IPS DF 4.7 (cell line): ENCODE measurements at regions not wholly inside any gene's neighbourhood (a gene's known extent, or its start where the extent isn't known, plus 50 kb on each side); places are given as distances from the start of the nearest gene placed in this dataset.
A peak's percentile ranks its signal among the peaks of the same experiment; 100 is the strongest.

Source experiments
- DNase-seq: peaks from one replicate; pipeline ENCODE4 v3.0.0-alpha.2; 2013; ENCODE audit warnings: low spot score; ENCODE audit errors: extremely low read depth

DNA sequence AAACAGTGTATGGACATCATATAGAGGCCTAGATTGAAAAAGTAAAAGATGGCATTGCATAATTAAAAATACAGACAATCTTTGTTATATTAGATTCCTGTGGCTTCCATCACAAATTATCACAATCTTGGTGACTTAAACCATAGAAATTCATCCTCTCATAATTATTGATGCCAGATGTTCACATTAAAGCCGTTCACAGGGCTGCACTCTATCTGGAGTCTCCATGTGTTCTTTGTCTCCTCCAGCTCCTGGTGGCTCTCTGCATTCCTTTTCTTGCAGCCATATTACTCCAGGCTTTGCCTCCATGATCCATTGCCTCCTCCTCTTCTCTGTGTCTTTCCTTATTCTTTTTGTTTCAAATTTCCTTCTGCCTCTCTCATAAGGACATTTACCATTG lies 875.7 kb upstream of the USP15 start:
- no peak for DNase-seq

DNA sequence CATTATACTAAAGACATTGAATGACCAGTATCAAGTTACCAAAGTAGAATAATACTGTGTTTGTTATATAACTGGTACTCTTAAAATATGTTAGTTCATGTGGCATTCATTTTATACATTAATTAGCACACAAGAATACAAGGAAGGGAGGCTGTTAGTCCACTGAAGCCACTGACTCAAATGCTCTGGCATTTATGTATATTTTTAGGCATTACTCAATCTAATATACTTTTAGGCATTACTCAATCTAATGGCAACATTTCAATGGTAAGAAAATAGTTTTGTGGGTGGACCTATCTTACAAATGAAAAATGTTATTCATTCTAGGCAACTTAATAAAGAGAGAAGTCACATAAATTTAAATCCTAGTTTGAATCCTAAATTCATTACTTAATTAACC lies 874.4 kb upstream of the USP15 start:
- no peak for DNase-seq

DNA sequence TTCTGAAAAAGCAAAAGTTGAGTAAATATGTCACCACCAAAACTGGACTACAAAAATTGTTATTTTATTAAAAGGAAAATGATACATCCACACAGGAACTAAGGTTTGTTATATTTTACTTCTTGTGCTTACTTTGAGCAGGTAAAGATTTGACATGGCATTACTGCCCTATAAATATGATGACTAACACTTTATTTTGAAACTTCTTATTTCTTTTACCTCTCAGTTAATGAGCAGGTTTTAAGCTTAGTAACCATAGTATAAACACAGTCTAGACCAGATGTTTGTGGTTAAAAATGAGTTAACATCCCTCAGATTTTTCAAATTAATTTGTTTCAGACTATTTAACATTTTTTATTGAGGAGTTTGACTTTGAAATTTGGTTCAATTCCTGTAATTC lies 862.5 kb upstream of the USP15 start:
- no peak for DNase-seq

DNA sequence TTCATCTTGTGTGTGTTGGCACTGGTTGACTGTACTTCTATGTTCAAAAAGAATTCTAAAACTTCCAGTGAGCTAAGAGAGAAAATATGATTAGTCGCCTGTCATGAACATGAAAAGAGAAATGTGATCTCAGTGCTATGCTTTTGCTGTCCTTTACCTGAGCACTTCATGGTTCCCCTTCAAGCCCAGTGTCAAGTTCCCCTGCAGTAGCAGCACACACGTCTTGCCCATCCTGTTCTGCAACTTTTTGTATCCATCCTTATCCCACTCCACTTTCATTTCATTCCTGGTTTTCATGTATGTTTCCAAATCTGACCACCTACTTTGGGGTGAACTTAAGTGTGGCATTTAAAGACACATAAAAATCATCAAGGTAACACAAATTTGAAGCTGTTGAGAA lies 848.0 kb upstream of the USP15 start:
- peak; percentile 5 for DNase-seq

DNA sequence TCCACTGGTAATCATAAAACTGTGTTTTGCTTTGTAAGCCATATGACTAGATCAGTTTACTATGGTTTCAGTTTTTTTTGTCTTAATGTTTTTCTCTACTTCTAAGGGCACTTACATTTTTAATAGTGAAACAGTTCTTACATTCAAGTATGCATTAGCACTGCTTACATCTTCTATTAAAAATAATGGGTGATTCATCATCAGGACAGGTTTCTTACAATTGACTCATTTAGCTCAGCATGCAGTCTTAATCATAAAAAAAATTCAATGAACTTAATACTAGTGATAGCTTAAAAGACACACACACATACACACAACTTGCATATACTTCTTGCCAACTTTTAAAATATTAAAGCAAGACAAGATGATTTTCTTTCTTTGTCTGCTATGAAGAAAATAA lies 845.7 kb upstream of the USP15 start:
- no peak for DNase-seq

DNA sequence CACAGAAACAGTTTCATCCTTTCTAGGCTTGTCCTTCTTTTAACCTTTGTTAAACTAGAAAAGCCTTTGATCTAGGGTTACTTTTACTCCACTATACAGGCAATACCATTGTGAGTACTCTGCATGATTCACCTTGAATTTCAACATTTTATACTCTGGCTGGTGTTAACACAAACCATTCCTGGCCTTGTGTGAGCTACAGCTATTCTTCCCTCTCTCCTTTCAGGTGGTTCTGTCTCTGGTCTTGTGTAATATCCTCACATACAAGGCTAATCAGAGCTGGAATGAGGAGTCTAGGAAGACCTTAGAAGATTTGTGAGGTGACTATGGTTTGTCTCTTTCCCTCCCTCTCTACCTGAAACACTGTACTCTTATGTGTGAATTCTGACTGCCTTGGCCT lies 837.4 kb upstream of the USP15 start:
- DNase-seq, result no peak

DNA sequence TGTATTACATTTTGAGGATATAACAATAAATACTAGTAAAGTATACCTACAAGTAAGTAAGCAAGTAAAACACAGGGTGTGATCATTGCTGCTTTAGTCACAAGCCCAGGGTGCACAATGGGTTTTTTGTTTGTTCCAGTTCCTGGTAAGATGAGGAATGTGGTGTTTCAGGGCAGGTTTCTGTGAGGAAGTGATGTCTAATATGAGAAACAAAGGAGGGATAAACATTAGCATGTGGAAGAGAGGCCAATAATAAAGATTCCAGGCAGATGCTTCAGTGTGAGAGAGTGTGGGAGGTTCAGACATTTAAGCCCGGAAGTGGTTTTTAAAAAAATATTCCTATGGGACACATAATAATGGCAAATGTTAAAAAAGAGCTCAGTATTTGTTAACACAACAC lies 808.1 kb upstream of the USP15 start:
- no peak for DNase-seq

DNA sequence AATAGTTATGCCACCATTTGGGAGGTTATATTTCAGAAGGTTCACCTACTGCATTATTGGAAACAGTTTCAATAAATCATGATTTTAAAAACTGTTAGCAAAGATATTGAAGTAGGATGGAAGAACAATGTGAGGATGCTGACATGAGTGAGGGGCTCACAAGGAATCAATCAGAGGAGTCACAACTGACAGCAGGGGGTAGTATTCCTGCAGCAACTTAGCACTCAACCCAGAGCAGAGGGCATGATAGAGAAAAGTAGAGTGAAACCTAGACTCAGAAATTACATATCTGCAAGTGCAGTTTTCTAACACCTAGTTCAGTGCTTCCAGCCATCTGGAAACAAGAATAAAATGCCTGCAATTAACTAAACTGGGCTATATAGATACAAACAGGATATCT lies 772.5 kb upstream of the USP15 start:
- DNase-seq, result no peak

DNA sequence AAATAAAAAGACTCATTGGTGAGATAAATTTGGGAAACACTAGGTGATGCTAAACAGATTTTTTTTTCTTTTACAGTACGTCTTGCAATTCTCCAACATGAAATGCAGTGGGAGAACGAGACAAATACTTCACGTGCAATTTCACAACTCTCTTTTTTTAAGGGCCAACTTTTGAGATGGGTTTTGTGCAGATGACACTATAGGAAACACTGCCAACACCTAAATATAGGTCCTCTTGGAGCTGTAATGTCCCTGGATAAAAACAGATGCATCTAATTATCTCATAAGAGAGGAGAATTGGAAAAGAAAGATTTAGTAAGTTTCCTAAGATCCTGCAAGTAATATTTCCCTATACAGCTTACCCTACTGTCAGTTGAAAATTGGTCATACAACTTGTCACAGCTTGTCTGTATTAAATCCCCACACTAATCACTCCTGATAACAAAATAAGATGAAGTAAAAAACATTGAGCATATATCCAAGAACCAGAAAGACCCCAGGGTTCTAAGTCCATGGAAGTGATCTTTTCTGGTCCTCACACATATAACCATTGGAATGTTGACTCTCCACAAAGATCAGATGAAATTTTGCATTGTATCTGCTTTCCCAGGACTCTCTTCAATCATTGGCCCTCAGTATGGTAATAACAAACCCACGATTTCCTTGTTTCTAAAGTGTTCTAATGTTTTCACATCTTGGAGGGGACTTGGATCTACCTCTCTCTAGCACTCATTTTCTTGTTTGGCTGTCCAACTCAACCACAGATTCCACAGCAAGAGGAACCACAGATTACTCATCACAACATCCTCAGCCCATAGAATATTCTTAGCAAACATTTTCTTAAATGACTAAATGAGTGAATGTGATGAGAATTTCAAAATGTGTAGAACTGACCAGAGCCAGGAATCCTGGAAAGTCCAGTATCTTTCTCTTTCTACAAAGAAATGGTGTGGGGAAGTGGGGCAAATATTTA lies 769.4 kb upstream of the USP15 start:
- DNase-seq, result no peak

DNA sequence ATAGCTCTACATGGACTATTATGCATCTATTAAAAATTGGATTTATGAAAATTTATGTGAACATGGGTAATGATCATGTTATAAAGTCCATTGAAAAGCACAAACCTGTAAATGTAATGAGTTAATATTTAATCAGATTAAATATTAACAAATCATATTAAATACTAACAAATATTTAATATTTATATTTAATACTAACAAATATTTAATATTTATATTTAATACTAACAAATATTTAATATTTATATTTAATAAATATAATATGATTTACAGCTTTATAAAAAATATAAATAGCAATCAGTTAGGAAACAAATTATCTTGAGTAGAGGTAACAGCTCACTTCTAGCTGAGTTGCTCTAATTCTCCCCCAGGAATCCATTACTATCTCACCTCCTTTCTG lies 758.0 kb upstream of the USP15 start:
- no peak for DNase-seq

DNA sequence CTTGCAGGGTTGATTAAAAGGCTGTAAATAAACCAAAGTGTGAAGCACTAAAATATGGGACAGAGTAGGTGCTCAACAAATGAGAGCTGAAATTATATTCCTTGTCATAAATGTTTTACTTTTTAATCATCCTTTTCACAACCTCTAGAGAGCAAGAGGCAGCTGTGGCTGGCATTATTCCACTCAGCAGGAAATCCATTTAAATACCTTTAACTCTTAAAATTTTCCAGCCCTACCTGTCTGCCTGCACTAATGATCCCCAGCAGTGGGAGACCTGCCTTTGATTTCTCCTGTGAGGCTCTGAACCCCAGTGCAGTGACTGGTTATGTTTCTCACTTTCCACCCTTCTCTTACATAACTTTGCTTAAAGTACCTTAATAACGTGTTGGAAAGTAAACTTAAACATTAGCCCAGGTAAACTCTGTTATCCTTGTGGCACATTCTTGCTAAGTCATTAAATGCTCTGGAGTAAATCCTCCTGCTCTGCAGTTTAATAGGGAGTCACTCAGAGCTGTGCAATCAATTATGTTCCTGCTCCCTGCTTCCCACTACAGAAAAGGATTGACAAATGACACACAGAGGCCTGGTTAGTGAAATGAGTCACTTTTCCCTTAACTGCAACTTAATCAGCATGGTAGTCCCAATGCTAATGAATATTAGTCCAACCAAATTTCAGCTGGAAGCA lies 755.7 kb upstream of the USP15 start:
- DNase-seq, result no peak

DNA sequence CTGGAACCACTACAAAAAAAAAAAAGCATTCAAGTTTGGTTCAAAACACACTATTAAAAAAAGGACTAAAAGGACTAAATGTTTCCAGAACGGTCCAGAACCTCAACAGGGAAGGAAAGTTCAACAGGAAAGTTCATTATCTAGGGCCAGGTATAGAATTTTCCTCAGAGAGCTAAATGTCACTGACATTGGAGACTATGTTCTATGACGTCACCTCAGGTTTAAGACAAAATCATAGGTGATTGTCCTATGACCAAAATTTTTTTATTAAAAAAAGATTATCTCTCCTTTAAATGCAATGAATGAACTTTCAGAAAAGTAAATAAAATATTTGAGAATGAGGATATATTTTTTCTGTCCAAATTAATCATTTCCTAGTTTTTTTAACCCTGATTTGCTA lies 746.7 kb upstream of the USP15 start:
- DNase-seq, result no peak

DNA sequence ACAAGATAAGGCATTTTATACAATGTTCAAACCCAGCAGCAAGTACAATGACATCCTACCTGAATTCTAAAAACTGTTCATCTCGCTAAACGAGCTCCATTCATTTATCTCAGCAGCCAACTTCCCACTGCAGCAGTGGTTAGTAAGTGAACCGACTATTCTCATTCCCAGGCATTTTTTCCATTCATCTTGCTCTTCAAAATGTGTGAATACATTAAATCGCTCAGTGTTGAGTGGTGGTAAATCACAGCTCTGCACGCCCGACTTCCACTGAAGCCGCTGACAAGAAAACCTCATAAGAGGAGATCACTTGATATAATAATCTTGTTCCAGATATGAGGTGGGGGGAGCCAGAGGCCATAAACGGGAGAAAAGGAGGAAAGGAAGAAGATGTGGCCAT lies 746.2 kb upstream of the USP15 start:
- DNase-seq, result no peak

DNA sequence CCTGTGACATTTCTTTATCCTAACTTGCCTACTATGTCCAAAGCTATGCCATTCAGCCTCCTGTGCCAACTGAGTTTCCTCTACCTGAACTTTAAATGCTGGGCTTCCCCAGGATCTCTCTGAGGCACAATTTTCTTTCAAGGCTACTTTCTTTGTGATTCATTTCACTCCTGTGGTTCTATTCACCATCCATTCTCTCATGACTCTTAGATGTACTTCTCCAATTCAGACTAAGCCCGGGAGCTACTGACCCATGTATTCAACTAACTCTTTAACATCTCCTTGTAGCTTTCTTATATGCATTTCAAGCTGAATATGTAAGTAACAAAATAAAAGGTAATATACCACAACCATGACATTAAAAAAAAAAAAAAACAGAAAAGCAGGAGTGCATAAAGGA lies 738.9 kb upstream of the USP15 start:
- no peak for DNase-seq

DNA sequence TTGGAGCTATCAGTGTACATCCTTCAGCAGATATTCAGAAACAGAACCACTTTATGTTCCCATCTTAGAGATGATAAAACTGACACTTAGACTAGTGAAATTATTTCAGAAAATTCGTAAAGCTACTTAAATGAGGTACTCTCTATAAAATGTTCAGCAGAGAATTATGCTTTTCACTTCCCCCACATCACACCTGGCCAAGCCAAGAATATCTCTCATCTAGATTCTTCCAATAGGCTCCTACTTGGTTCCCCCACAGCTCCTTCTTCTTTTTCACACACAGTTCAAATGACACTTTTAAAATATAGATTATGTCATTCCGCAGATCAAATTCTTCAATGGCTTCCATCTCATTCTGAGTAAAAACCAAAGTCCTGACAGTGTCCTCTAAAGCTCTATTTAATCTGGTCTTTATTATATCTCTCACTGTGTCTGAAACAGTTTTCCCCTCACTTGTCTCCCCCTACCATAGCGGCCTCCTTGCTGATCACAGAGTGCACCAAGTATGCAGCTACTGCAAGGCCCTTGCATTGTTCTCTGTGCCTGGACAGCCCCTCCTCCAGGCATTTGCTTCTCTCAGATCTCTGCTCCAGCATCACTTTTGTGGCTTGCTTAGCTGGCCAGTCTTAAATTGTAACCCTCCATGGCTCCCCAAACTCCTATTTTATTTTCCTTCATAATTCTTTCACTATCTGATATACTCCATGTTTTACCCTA lies 736.8 kb upstream of the USP15 start:
- no peak for DNase-seq

DNA sequence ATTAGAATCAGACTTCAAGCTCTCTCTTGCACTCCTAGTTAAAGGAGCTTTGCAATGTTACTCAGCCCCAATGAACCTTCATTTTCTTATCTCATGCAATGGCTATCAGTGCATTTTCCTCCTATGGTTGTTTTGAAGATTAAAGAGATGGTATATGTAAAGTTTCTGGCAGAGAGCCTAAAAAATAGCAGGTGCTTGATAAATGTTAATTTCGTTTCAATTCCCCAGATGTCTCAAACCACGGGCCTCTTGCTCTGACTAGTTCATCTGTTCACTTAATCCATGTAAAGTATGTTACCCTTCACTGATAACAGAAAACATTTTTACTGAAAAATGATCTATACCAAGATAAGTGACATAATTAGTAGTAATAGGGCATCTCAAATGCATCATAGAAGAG lies 735.4 kb upstream of the USP15 start:
- no peak for DNase-seq

DNA sequence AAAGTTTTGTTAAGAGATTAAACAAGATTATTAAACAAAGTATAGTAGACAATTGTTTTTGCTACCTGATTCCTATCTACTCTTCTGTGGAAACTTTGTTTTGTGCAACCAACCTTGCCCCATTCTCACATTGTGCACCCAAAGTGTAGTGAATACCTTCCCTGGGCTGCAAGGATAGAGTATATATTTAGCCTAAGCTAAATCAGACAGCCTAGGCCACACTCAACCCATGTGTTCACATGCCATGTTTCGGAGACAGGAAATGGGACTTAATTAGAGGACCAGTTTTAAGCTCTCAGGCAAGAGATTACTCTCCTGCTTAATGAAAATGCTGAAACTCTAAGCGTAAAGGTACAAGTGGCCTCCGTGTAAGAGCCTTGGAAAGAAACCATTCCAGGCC lies 734.9 kb upstream of the USP15 start:
- DNase-seq, result no peak

DNA sequence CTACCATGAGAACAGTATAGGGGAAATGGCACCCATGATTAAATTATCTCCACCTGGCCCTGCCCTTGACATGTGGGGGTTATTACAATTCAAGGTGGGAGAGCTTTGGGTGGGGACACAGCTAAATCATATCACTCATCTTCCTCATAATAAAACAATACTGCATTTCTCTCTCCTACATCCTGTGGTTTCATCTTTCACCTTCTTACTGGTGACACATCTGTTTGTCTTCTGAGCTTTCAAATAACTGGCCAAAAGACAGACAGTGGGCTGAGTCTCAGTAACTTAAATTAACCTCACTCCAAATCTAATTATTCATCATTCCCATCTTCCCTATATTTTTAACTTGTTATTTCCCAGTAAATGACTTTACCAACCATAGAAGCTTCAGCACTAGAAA lies 729.7 kb upstream of the USP15 start:
- no peak for DNase-seq

DNA sequence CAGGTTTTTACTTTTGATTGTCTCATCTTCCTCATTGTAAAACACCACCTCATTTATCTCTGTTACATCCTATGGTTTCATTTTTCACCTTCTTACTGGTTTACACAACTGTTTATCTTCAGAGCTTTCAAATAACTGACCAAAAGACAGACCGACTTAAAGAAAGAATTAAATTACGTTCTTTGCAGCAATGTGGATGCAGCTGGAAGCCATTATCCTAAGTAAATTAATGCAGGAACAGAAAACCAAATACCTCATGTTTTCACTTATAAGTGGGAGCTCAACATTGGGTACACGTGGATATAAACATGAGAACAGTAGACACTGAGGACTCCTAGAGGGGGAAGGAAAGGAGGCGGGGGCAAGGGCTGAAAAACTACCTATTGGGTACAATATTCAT lies 729.0 kb upstream of the USP15 start:
- DNase-seq, result no peak

DNA sequence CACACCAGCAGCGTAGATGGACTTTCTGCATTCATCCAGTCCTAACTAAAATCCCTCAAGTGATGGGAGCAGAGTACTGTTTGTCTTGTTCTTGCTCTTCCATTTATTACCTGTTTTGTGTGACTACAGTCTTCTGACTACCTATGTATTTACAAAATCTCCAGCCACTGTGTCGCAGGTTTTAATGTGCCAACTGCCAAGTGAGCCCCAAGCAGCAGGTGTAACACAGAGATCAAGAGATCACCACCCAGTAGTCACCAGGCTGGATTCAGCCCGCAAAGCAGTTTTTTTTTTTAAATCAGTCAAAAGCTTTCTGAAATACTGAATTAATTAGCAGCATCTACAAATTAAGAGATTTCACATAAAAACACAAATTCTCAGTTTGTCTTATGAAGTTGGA lies 724.1 kb upstream of the USP15 start:
- no peak for DNase-seq

DNA sequence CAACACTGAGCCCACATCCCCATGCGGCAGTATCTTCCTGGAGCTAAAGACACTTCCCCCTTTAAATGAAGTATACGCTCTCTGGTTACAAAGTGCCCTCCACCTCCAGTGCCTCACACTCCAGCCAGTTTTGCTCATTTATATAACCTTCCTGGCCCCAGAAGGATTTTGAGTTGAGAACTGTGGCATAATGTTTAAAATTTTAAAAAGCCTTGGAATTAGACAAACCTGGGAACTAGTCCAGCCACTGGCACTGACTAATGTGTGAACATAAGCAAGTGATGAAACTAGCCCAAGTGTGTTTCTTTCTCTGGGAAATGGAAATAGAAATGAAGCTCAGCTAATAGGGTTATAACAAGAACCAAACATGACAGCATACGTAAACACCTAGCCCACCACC lies 723.7 kb upstream of the USP15 start:
- no peak for DNase-seq

DNA sequence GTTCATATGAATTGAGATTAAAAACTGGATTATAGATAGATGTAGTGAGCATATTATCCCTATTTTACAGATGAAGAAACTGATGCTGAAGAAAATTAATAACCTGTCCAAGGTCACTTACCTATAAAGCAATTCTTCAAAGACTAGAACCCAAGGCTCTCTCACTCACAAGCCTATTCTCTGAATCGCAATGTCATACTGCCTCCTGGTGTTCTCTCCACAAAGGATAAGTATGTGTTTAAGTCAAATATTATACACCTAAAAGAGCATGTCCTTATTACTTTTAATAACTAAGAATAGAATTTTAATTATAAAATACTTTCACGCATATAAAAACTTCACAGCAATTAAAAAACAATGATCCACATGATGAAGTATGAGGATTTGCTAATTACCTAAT lies 721.3 kb upstream of the USP15 start:
- peak; percentile 44 for DNase-seq
